NCI-H187 treated with DMSO at 0.1 percent for 48 hours (cell line): ENCODE measurements at regions not wholly inside any gene's neighbourhood (a gene's known extent, or its start where the extent isn't known, plus 50 kb on each side); places are given as distances from the start of the nearest gene placed in this dataset.

ENCODE experiments used
- DNase-seq: peaks from one replicate; lab custom pipeline; 2025; lab: John Stamatoyannopoulos, UW

DNA sequence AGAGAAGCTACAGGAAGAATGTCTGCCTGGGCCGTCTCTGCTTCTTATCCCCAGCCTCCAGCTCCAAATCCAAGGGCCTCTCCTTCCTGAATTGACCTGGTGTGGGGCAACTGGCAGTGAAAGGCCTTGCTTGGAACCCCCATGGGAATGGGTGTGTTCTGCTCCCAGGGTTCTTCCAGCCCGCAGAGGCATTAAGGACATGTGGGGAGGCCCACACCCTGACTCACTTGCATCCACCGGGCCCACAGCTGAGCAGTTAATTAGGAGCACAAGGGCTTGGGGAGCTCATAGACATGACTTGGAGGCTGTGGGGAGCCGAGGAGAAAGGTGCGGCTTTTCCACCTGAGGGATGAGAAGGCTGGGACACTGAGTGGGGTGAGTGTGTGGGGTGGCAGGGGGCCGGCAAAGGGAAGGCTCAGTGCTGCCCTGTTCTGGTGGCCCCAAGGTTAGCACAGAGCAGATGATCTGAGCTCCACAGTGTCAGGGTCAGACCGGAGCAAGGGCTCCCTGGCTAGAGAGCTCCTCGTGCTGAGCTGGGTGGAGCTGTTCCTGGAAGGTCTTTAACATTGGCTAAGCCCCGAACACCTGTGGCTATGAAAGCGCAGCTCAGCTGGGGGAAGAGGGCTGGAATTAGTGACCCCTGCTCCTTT is 64.5 kb upstream of the NECTIN1 start:
- no peak for DNase-seq

DNA sequence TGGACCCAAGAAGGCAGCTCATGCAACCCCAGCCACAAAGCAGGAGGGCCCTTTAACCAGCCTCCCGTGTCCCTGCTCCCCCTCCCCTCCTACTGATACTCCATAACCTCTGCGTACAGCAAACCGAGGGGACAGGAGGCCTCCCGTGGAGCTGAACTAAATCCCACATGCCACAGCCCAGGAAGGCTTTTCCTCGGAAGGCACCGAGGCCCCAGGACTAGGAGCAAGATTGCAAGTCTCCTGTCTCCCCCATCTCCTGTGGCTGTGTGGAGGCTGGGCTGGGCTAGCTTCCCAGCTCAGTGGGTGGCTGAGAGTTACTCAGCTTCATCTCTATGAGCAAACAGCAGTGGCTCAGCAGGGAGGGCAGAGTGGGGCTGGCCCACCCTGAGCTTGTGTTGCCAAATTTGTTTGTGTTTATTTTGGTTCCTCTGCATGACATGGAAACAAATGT is 62.7 kb upstream of the NECTIN1 start:
- DNase-seq = no peak

GRCh38 chr11:119791047-119791446 is 62.0 kb upstream of the NECTIN1 start:
- DNase-seq = no peak

DNA sequence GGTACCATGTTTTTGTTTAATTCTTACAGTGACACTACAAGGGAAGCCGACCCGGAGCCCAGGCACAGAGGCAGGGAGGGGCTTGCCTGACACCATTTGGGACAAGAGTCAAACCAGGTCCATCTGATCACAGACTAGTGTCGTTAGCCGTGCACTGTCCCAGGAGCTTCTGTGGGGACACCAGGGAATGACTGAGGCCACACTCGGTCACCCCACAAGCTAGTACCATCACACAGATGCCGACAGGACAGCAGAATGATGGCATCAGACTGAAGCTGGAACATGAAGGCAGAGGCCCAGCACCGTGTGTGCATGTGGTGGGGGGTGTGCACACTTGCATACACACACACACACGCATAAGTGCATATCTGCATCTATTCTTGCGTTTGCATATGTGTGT is 61.5 kb upstream of the NECTIN1 start:
- no peak for DNase-seq

- DNase-seq = no peak
These were observed 60.9 kb upstream of the NECTIN1 start for GRCh38 chr11:119789766-119790407.

GRCh38 chr11:119788911-119789560 is 60.0 kb upstream of the NECTIN1 start:
- DNase-seq = no peak

DNA sequence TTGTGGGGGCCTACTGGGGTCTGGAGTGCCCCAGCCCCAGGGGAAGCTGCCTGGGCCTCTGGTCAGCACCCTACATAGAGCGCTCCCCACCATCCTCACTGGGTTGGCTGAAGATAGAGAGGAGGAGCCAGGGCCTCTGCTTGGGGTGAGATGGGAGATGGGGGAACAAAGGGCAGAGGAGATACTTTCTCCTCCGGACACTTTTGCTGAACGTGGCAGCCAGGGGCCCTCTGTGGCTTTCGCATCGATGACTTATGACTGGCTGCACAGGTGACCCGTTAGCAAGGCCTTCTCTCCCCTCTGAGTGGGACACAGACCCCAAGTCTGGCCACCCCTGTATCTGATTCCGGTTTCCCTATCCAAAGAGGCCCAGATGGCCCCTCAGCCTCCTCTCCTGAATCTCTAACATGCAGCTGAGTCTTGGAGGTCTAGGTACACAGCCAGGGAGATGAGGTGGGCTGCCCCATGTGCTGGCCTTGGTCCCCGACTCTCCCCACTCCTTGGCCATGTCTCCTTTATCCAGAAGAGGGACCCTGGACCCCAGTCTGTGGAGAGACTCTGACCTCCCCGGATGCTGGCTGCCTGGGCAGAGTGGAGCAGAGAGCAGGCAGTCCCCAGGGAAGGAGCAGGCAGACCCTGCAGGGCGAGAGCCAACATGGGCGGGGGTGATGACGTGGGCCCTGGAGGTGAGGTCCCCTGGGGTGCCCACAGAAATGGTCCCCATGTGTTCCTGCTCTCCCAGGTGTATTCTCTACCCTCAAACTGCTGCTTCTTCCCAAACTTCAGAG is 59.3 kb upstream of the NECTIN1 start:
- no peak for DNase-seq

DNA sequence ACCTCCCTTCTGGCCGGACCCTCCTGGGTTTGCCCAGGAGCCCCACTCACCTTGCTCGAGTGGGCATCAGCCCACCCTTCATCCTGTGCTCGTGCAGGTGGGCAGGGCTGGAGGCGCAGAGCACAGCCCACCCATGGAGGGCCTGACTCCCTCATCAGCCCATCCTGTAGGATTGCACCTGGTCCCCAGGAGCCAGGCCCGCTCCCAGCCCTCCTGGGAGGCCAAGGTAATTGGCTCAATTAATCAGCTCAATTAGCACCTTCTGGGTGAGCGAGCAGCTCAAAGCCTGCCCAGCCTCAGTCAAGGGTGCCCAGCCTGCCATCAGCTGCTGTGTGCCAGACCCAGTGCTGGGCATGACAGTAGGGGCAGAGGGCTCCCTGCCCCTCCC is 58.1 kb upstream of the NECTIN1 start:
- DNase-seq = no peak

GRCh38 chr11:119786431-119787073 is 57.6 kb upstream of the NECTIN1 start:
- no peak for DNase-seq

GRCh38 chr11:119785131-119785530 is 56.1 kb upstream of the NECTIN1 start:
- no peak for DNase-seq

- DNase-seq = no peak
These were observed 55.4 kb upstream of the NECTIN1 start for GRCh38 chr11:119784421-119784820.

DNA sequence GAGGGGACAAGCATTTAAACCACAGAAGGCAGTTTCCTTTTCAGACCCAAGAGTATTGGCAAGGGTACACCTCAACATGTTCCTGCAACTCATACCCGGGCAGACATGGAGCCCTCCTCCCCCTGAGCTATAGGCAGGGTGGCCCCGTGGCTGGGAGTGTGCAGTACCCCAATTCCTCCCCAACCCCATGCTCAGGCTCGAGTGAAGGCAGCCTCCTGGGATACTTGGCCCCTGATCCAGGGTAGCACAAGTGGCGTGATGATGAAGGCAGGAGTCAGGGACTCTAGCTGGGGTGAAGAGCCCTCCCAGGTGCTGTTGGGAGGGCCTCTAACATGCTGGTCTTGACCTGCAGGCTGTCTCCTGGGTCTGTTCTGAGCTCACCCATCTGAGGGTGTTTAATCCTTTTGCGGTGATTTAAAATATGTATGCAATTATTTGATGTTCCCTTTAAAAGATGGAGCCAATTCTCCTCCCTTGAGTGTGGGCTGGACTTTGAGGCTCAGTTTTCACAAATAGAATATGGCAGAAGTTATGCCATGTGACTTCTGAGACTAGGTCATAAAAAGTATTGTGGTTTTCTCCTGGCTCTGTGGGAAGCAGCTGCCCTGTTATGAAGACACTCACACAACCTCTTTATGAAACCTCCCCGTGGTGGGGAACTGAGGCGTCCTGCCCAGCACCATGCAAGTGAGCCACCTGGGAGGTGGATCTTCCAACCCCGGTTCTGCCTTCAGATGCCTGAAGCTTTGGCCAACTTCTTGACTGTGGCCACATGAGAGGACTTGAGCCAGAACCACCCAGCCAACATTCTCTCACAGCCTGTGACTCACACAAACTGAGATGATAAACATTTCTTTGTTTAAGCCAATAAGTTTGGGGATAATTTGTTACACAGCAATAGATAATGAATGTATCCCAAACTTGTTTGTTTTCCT is 54.7 kb upstream of the NECTIN1 start:
- DNase-seq = no peak

GRCh38 chr11:119782739-119783072 is 53.7 kb upstream of the NECTIN1 start:
- DNase-seq = no peak

DNA sequence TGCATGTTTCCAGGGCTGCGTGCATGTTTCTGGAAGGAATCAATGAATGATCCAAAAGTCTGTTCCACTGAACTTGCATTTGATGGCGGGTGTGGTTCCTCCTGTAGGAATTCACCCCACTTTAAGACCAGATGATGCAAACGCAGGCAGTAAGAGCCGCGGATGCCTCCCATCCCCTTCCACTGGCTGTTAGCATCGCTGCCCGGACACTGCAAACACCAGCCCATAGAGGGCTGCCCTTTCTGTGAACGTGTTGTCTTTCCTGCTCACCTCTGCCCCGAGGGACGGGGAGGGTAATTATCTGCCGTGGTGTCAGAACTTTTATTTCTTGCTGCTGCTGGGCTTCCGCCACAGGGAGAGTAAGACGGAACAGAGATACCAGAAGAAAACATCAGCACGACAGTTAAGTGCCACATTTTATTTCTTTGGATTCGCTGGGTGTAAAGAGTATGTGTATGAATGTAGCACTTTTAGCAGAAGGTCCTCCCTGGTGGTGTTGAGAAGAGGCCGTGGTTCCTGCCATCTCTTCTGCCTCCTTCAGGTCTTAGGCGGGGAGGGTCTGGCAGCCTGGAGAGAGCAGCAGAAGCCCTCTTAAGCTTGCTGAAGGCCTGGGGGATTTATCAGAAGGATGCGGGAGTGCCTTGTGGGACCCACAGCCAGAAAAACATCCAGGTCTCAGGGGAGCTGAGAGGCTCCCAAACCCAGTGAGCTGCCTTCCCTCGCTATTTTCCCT is 53.2 kb upstream of the NECTIN1 start:
- DNase-seq = no peak

DNA sequence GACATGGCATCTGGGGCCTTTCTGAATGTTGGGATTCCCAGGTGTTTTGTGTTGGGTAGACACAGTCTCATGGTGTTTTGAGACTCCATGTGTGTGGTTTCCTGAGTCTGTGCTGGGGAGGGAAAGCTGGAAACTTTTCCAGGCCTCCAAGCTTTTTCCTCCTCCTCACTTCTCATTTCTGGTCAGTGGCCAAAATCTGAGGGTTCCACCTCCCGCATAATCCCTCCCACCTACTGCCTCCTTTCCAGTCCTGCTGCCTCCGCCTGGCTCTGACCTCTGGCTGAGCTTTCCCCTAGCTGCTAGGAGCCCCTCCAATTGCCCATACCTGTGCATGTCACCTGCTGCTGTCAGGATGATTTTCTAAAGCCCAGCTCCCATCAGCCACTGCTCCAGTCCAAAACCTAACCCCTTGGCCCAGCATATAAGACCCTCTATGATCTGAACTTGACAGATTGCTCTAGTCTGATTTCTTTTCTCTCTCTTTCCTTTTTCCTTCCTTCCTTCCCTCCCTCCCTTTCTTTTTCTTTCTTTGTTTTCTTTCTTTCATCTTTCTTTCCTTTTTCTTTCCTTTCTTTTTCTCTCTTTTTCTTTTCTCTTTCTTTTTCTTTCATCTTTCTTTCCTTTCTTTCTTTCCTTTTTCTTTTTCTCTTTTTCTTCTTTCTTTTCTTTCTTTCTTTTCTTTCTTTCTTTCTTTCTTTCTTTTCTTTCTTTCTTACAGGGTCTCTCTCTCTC is 51.4 kb upstream of the NECTIN1 start:
- DNase-seq = no peak

DNA sequence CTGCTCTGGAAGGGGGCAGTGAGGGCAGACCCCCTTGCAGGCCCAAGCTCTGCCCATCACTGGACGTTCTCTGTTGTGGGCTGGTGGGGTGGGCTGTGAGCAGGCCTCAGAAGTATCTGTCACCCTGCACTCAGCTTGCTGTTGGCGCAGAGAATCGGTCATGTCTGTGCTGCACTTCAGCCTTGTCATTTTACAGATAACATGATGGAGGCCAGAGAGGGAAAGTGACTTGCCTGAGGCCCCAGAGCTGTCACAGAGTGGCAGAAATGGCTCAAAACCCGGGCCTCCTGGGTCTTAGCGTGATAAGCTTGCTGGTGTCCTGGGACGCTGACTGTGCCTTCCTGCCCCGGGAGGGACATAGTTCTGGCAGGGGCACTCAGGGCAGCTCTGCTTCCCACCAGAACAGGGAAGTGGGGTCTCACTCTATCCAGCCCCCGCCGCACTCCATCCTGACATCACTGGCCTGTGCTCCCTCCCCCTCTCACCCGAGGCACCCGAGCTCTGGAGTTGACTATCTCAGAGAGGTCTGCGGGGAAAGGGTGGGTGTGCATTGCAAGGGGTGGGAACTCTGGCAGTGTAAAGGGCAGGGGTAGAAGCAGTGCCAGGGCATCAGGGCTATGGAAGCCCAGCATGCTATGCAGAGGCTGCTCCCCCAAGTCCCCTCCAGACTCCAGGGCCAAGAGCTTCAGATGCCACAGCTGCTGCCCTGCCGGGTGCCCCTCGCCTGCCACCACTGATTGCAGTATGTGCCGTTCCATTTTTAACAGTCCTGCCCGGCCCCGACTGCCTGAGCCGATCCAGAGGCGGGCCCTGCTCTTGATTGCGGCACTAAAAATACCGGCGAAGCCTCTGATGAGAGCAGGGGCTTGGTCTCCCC is 50.4 kb upstream of the NECTIN1 start:
- no peak for DNase-seq
